Upper lobe of left lung (tissue), 6 donors: ENCODE measurements at regions not wholly inside any gene's neighbourhood (a gene's known extent, or its start where the extent isn't known, plus 50 kb on each side); places are given as distances from the start of the nearest gene placed in this dataset.

ENCODE experiments used
- ATAC-seq, 2 donors: fragments of 200-7000 bp; cut with Tn5 transposase; one replicate each; pipeline ENCODE4 v1.9.1; 2022; ENCODE audit warnings: mild to moderate bottlenecking in 2 of 2, moderate library complexity in 2 of 2; ENCODE audit not compliant: low FRiP score in 2 of 2
- DNase-seq, 2 donors: peaks; one replicate each; pipeline ENCODE4 v3.0.0-alpha.2; 2019 to 2020
- H3K27ac ChIP-seq, 4 donors: fragments of 200-600 bp; sonication (generic); one replicate each; pipeline ENCODE4 v1.5.1; 2016 to 2019
- H3K27me3 ChIP-seq, 4 donors: fragments of 200-600 bp; sonication (generic); one replicate each; pipeline ENCODE4 v1.5.1; 2017 to 2019
- H3K36me3 ChIP-seq, 4 donors: fragments of 200-600 bp; sonication (generic); one replicate each; pipeline ENCODE4 v1.5.1; 2016 to 2019
- H3K4me1 ChIP-seq, 4 donors: fragments of 200-600 bp; sonication (generic); one replicate each; pipeline ENCODE4 v1.5.1; 2018 to 2019
- H3K4me3 ChIP-seq, 4 donors: fragments of 200-600 bp; sonication (generic); one replicate each; pipeline ENCODE4 v1.5.1; 2017 to 2019; ENCODE audit warnings: mild to moderate bottlenecking in 2 of 4, moderate library complexity in 1 of 4
- H3K9me3 ChIP-seq, 4 donors: fragments of 200-600 bp; sonication (generic); one replicate each; pipeline ENCODE4 v1.5.1; 2018 to 2019
- EP300 ChIP-seq, 4 donors: sonication (generic); formaldehyde crosslinking; IDR thresholded peaks; one replicate each; pipeline ENCODE4 v1.5.1; 2017; ENCODE audit warnings: antibody characterized with exemption in 4 of 4, control low read depth in 2 of 4
- POLR2A ChIP-seq, 4 donors: fragments of 450-650 bp; IDR thresholded peaks; one replicate each; pipeline ENCODE4 v1.5.1; 2016 to 2017; ENCODE audit warnings: antibody characterized with exemption in 4 of 4, mild to moderate bottlenecking in 2 of 4
- POLR2AphosphoS5 ChIP-seq, 2 donors: sonication (generic); formaldehyde crosslinking; IDR thresholded peaks; one replicate each; pipeline ENCODE4 v1.5.1; 2017; ENCODE audit warnings: antibody characterized with exemption in 2 of 2
- WGBS, 2 donors: methylation state at CpG; one replicate each; pipeline ENCODE4 v1.1.5; 2017 to 2018; 5-methylcytosine and 5-hydroxymethylcytosine counted together
- TF ChIP-seq, protein P1 (sequence below), 6 experiments: fragments of 450-650 bp in 4 of 6; fragments of 200-600 bp in 2 of 6; sonication (generic) in 2 of 6; IDR thresholded peaks; one replicate each; pipeline ENCODE4 v1.5.1; 2016 to 2019; ENCODE audit warnings: antibody characterized with exemption in 6 of 6
- donor health status: DM: no; HTN: no; CAD: no; lungs with moderate emphysema.
- donor health status: DM: no; HTN: yes; CAD: no; lungs with severe emphysema.

- H3K4me3 ChIP-seq = no peak overlapping the region
- H3K36me3 ChIP-seq = no peaks in the 10 kb centered on the region
- ATAC-seq (no peak), DNase-seq (no peak)
- no peaks in the 10 kb centered on the region for H3K4me1 ChIP-seq
- H3K27me3 ChIP-seq = no peaks in the 10 kb centered on the region
- WGBS, 2 donors = 61 to 74% methylated on average over 4 of the region's 4 CpGs
- H3K9me3 ChIP-seq = no peaks in the 10 kb centered on the region
- no peak for TF ChIP-seq POLR2A (IDR thresholded peaks at IDR 0.05)
- TF ChIP-seq EP300 (IDR thresholded peaks at IDR 0.05) = no peak
- TF ChIP-seq, protein P1, sequence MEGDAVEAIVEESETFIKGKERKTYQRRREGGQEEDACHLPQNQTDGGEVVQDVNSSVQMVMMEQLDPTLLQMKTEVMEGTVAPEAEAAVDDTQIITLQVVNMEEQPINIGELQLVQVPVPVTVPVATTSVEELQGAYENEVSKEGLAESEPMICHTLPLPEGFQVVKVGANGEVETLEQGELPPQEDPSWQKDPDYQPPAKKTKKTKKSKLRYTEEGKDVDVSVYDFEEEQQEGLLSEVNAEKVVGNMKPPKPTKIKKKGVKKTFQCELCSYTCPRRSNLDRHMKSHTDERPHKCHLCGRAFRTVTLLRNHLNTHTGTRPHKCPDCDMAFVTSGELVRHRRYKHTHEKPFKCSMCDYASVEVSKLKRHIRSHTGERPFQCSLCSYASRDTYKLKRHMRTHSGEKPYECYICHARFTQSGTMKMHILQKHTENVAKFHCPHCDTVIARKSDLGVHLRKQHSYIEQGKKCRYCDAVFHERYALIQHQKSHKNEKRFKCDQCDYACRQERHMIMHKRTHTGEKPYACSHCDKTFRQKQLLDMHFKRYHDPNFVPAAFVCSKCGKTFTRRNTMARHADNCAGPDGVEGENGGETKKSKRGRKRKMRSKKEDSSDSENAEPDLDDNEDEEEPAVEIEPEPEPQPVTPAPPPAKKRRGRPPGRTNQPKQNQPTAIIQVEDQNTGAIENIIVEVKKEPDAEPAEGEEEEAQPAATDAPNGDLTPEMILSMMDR (IDR thresholded peaks at IDR 0.05) = no peak
- no peak for TF ChIP-seq POLR2AphosphoS5 (IDR thresholded peaks at IDR 0.05)
- H3K27ac ChIP-seq = no peak overlapping the region
Observed at GRCh38 chr2:235377176-235377575, 116.7 kb upstream of the AGAP1 start.

GRCh38 chr2:235378246-235378645 is 115.6 kb upstream of the AGAP1 start:
- no peak overlapping the region for H3K4me3 ChIP-seq
- DNase-seq = no peak
- H3K4me1 ChIP-seq = no peaks in the 10 kb centered on the region
- no peaks in the 10 kb centered on the region for H3K9me3 ChIP-seq
- H3K36me3 ChIP-seq = no peaks in the 10 kb centered on the region
- no peak overlapping the region for H3K27ac ChIP-seq
- no peaks in the 10 kb centered on the region for H3K27me3 ChIP-seq
- TF ChIP-seq POLR2A (IDR thresholded peaks at IDR 0.05) (no peak), EP300 (IDR thresholded peaks at IDR 0.05) (no peak), POLR2AphosphoS5 (IDR thresholded peaks at IDR 0.05) (no peak)
- TF ChIP-seq, protein P1 (IDR thresholded peaks at IDR 0.05) = no peak
- no peak for ATAC-seq
- 34 to 45% methylated on average over 4 of the region's 4 CpGs for WGBS, 2 donors

GRCh38 chr2:235378944-235379343 is 114.9 kb upstream of the AGAP1 start:
- Histone ChIP-seq H3K36me3 (no peaks in the 10 kb centered on the region), H3K4me1 (no peaks in the 10 kb centered on the region), H3K27me3 (no peaks in the 10 kb centered on the region), H3K27ac (no peak overlapping the region), H3K4me3 (no peak overlapping the region), H3K9me3 (no peaks in the 10 kb centered on the region)
- 85 to 87% methylated on average over 4 of the region's 4 CpGs for WGBS, 2 donors
- ATAC-seq = no peak
- no peak for DNase-seq
- TF ChIP-seq POLR2A (IDR thresholded peaks at IDR 0.05) (no peak), POLR2AphosphoS5 (IDR thresholded peaks at IDR 0.05) (no peak), EP300 (IDR thresholded peaks at IDR 0.05) (no peak)
- TF ChIP-seq, protein P1 (IDR thresholded peaks at IDR 0.05) = no peak

DNA sequence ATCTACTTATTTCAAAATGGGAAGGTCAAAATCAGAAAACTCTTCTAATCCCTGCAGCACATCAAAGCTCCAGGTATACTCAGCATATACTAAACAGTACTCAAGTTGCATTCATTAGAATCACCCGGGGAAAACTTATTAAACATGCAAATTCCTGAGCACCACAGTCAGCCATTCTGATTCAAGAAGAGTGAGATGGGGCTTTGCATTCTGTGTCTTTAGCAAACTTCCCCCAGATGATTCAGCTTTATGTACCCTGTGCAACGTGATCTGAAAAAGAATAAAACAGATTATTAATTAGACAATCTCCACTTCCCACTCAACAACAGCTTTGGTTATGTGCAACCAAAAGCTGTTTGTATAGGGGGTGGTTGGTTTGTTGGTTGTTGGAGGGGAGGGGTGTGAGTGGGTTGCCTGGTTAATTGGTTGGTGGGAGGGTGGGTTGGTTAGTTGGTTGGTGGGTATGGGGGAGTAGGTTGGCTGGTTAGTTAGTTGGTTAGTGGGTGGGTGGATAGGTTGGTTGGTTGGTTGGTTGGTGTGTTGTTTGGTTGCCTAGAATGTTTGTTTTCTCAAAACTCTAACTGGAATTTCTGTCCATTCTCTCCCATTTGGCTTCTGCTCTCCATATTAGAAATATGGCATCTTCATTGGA is 112.5 kb upstream of the AGAP1 start:
- H3K27me3 ChIP-seq = no peaks in the 10 kb centered on the region
- H3K4me1 ChIP-seq = no peaks in the 10 kb centered on the region
- 75 to 84% methylated on average over 2 of the region's 2 CpGs for WGBS, 2 donors
- H3K9me3 ChIP-seq = no peaks in the 10 kb centered on the region
- H3K36me3 ChIP-seq = no peaks in the 10 kb centered on the region
- DNase-seq = no peak
- no peak overlapping the region for H3K27ac ChIP-seq
- TF ChIP-seq POLR2A (IDR thresholded peaks at IDR 0.05) = no peak
- no peak for TF ChIP-seq EP300 (IDR thresholded peaks at IDR 0.05)
- TF ChIP-seq, protein P1 (IDR thresholded peaks at IDR 0.05) = no peak
- TF ChIP-seq POLR2AphosphoS5 (IDR thresholded peaks at IDR 0.05) = no peak
- ATAC-seq = no peak
- no peak overlapping the region for H3K4me3 ChIP-seq

DNA sequence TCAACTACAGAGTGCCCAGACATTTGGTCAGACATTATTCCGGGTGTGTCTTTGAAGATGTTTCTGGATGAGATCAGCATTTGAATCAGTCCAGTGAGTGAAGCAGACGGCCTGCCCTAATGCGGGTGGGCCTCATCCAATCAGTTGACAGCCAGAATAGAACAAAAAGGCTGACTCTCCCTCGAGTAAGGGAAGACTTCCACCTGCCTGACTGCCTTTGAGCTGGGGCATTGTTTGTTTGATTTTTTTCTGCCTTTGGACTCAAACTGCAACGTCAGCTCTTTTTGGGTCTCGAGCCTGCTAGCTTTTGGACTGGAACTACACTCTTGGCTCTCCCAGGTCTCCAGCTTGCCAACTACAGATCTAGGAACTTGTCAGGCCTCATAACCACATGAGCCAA is 111.7 kb upstream of the AGAP1 start:
- 72 to 77% methylated on average over 6 of the region's 6 CpGs for WGBS, 2 donors
- no peaks in the 10 kb centered on the region for H3K36me3 ChIP-seq
- H3K27me3 ChIP-seq = no peaks in the 10 kb centered on the region
- TF ChIP-seq EP300 (IDR thresholded peaks at IDR 0.05) (no peak), POLR2AphosphoS5 (IDR thresholded peaks at IDR 0.05) (no peak)
- TF ChIP-seq, protein P1 (IDR thresholded peaks at IDR 0.05) = no peak
- H3K27ac ChIP-seq = no peak overlapping the region
- H3K4me1 ChIP-seq = no peaks in the 10 kb centered on the region
- DNase-seq = no peak
- no peak overlapping the region for H3K4me3 ChIP-seq
- no peaks in the 10 kb centered on the region for H3K9me3 ChIP-seq
- ATAC-seq = peak in 1 of 2 donors; percentile 83
